Medulla oblongata (tissue), 1 donor: ENCODE measurements at regions not wholly inside any gene's neighbourhood (a gene's known extent, or its start where the extent isn't known, plus 50 kb on each side); places are given as distances from the start of the nearest gene placed in this dataset.
"Not testable (repeated sequence)": the region's sequence is repeated elsewhere in the genome, so short reads cannot be mapped to it uniquely, and the experiment has no call there.

Experiments
- DNase-seq: peaks from one replicate; pipeline ENCODE4 v3.0.0-alpha.2; 2015; ENCODE audit errors: extremely low spot score

DNA sequence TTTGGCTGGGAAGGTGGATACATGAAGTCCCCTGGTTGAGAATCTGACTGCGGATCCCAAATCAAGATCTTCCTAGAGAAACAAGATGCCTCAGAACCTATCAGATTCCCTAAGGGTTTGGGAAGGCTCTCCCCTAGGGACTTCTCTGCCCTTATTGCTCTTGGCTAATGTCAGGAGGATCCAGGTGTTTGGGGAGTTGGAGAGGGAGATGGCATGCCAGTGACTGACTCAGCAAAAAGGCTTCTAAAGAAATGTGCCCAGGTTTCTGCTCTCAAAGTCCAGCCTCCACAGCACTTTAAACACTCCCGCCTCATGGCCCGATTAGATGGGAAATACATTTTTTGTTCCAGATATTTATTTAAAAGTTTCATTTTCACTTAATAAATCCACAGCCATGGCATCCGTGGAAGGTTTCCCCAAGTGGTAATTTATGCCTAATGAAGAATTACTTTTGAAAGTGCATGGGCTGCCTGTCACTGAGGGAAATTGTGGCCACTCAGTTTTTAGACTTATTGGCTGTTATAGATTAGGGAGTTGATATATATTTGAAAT lies 156.4 kb downstream of the OSR1 start:
- no peak for DNase-seq

DNA sequence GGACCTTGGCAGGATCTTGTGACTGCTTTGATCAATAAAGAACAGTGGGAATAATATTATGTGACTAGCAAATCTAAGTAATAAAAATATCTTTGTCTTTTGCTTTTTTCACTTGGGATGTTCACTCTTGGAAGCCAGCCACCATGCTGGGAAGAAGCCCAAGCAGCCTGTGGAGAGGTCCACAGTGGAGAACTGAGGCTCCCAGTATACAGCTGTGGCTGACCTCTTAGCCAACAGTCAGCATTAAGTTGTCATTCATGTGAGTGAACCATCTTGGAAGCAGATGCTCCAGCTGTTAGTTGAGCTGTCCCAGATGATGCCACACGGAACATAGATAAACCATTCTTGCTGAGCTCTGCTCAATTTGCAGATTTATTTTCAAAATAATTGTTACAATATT lies 160.0 kb downstream of the OSR1 start:
- DNase-seq: peak; percentile 5

GRCh38 chr2:19195661-19196060 lies 162.8 kb downstream of the OSR1 start:
- DNase-seq: no peak

DNA sequence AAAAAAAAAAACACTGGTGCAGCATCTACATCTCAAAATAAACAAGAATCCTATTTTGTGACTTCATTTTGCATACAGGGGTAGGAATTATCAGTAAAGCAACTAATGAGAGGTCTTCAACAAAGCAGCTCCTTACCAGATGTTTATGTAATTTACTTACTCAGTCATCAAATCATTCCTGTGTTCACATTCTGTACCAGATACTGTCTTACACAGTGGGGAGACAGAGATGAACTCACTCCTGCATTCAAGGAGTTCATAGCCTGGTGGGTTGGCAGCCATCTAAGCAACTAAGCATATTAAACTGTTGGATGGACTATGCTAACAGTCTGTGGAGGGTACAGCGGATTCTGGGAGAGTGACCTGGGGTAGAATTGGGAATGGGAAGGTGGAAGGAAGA lies 169.0 kb downstream of the OSR1 start:
- no peak for DNase-seq

DNA sequence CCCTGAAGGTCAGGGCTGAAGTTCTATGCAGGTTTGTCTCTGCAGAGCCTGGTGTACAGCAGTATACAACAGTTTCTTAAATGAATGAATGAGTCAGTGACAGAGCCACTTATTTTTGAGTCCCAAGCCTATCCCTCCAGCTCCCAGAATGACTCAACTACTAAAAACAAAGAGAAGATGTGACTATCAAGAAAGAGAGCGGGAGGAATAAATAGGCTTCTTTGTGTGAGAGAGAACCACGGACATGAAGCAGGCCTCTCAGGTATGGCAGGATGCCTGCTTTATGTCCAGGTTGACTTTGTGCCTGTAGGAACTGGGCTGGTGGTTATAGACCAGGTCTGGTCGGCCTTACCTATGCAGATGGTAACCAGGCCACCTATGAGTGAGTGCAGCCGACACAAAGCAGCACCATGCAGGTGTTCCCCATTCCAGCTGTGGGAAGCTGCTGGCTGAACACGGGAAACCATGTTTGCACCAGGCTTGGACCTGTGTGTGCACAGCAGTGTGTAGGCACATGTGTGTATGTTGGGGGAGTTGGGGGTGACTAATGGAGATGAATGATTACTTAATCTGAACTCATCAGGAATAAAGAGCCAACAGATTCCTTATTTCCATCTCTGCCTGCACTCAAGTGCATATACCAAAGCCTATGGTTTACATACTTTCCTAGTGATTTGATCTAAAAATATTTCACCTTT lies 171.0 kb downstream of the OSR1 start:
- no peak for DNase-seq

DNA sequence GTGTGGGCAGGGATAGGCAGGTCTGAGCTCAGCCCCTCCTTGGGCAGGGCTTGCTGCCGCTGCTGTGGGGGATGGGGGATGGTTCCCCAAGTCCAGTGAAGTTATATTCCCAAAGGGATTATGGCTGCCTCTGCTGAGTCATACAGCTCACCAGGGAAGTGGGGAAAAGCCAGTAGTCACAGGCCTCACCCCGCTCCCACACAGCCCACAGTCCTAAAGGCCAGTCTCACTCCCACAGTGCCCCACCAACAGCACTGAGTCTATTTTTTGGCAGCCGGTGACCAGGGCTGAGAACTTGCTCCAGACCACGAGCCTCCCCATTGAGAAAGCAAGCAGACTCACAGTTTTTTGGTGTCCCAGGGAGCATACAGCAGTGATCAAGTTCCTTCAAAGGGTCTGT lies 173.3 kb downstream of the OSR1 start:
- DNase-seq: no peak

- no peak for DNase-seq
These were observed 180.2 kb downstream of the OSR1 start for GRCh38 chr2:19178175-19178574.

DNA sequence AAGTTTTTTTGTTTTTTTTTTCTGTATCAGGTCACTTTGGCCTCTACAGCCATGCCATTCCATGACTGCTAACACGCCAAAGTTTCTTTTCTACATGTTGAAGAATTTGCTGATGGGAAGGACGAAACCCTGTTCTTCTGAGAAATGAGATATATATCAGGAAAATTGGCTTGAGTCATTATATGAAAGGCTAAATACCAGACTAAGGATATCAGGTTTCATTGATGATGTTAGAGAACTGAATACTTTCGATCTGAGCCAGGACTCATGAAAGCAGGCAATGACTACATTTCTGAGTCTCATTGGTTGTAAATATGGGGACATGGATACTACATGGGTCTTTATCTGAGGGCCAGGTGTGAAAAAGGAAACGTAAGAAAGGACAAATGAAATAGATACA lies 181.4 kb downstream of the OSR1 start:
- DNase-seq: no peak

- no peak for DNase-seq
These were observed 182.1 kb downstream of the OSR1 start for GRCh38 chr2:19176172-19176852.

DNA sequence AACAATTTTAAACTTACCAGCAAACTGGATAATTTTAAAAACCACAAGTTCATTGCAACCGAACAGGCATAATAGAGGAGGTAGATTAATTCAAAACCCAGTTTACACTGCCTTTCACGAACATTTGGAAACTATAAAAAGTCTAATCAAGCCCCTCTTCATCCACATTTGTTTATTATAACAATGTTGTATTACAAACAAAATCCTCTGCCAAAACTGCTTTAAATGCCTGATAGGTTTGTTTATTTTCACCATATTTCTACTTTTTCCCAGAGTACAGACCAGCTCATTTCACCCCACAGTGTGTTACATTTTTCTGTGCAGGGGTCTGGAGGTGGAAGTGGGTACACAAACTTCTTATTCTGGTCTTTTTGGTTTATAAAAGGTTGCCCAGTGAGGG lies 184.2 kb downstream of the OSR1 start:
- no peak for DNase-seq

GRCh38 chr2:19171409-19171808 lies 187.0 kb downstream of the OSR1 start:
- no peak for DNase-seq

DNA sequence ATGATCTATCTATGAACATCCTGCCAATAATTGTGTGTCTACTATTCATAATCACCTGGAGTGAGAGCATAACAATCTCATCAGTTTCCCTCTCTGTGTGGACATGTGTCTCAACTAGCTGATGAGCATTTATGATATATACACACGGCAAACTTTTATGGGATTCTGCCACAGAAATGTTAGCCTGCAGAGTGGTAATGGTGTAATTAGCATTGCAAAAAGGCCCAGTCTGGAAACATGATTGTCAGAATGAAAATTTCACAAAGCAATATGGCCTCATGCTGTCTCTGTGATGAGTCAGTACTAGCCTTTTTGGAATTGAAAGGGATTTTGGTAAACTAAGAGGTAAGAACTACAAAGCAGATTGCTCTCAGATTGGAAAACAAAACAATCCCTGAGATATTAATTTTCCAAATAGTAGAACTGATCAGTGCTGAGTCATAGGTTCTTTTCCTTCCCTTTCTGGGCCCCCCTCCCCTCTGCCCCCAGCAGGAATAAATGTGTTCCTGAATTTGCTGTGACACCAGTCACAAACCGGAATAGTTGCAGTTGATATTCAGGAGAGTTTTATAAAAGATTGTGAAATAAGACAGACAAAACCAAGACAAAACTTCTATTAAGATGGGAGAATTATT lies 189.2 kb downstream of the OSR1 start:
- no peak for DNase-seq

DNA sequence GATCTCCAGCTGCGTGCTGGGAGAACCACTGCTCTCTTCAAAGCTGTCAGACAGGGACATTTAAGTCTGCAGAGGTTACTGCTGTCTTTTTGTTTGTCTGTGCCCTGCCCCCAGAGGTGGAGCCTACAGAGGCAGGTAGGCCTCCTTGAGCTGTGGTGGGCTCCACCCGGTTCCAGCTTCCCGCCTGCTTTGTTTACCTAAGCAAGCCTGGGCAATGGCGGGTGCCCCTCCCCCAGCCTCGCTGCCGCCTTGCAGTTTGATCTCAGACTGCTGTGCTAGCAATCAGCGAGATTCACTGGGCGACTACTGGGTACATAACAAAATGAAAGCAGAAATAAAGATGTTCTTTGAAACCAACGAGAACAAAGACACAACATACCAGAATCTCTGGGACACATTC lies 194.3 kb downstream of the OSR1 start:
- DNase-seq: not testable (repeated sequence)

DNA sequence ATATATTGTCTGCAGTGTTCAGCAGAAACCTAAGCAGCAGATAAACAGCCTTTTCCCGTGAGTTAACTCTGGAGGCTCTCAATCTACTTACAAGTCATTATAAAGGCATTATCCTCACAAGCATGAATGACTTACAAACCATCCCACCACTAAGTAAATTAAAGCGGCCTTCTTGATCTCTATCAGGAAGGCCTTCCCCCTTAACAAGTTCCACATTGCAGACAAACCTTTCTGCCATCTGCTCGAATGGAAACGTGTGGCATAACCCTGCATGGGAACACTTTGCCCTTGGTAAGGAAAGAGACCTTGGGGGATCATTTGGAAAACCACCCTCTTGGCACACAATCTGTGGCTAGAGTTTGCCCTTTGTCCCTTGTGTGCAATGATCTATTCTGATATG lies 199.5 kb downstream of the OSR1 start:
- no peak for DNase-seq

DNA sequence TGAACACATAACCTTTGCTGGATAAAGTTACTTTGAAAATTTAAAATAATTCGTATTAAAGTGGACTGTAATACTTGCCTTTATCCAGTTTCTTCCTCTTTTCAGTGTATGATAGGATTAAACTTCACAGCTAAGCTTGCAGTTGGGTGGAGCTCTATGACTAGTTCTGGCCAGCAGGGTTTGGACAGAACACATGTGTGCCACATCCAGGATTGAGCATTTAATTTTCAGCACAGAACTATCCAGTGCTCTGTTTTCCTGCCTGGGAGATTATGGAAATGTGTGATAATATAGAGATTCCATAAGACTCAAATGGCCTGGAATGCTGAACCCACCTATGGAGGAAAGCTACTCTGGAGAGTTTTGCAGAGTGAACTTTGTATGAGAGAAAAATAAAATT lies 200.2 kb downstream of the OSR1 start:
- no peak for DNase-seq

GRCh38 chr2:19156646-19157045 lies 201.8 kb downstream of the OSR1 start:
- DNase-seq: no peak

DNA sequence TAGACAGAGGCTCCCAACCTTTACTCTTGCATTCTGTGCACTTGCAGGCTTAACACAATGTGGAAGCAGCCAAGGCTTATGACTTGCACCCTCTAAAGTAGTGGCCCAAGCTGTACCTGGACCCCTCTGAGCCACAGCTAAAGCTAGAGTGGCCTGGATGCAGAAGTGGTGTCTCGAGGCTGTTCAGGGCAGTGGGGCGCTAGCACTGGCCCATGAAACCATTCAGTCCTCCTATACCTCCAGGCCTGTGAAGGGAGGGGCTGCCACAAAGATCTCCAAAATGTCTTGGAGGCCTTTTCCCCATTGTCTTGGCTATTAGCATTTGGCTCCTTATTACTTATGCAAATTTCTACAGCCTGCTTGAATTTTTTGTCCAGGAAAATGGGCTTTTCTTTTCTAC lies 207.7 kb downstream of the OSR1 start:
- no peak for DNase-seq

DNA sequence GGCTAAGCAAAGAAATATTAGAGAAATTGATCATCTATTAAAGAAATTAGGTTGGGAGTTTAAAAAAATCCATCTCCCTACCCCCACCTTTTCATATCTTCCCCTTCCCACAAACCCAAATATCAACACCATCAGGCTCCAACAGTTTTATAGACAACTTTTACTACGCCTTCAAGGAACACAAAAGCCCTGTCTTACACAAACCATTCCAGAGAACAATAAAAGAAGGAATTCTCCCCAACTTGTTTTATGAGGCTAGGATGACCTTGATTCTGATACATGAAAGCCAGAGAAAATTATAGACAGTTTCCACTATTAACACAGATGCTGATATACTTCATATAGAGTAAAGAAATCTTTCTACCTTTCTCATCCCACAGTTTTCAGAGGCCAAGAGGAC lies 211.6 kb downstream of the OSR1 start:
- DNase-seq: no peak

GRCh38 chr2:19141234-19142004 lies 217.0 kb downstream of the OSR1 start:
- no peak for DNase-seq

GRCh38 chr2:19140463-19141208 lies 217.8 kb downstream of the OSR1 start:
- DNase-seq: no peak

DNA sequence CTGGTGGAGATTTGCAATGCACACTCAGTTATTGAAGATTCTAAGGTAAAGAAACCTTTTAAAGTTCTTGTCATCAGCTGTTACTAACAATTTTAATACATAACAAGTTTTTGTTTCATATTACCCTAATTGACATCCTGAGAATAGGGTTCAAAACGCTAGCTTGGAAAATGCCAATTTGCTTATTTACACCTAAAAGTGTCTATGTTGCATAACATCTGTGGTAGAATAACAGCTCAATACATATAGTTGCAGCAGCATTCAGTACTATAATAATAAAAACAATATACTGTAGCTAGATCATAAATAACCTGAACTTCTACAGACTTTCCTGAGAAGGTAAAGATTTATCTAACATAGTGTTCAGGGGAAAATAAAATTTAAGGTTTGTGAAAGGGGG lies 219.0 kb downstream of the OSR1 start:
- no peak for DNase-seq
